ENCODE measurements at regions not wholly inside any gene's neighbourhood (a gene's known extent, or its start where the extent isn't known, plus 50 kb on each side); places are given as distances from the start of the nearest gene placed in this dataset.

GRCh38 chr3:83953417-83954089, 1005.2 kb upstream of the CADM2 start:
- H3K4me3 ChIP-seq (replicated peaks; ENCODE audit: low read depth, low read length) = no peak overlapping the region
- TF ChIP-seq CTCF (IDR thresholded peaks at IDR 0.05; ENCODE audit: low read length, missing control alignments) = no peak
- no peak for DNase-seq (ENCODE audit: low read depth)

GRCh38 chr3:83956431-83956830, 1002.4 kb upstream of the CADM2 start:
- no peak overlapping the region for H3K4me3 ChIP-seq (replicated peaks; ENCODE audit: low read depth, low read length)
- TF ChIP-seq CTCF (IDR thresholded peaks at IDR 0.05; ENCODE audit: low read length, missing control alignments) = no peak
- DNase-seq (ENCODE audit: low read depth) = no peak

GRCh38 chr3:83968356-83968755, 990.4 kb upstream of the CADM2 start:
- no peak for TF ChIP-seq CTCF (IDR thresholded peaks at IDR 0.05; ENCODE audit: low read length, missing control alignments)
- H3K4me3 ChIP-seq (replicated peaks; ENCODE audit: low read depth, low read length) = no peak overlapping the region
- DNase-seq (ENCODE audit: low read depth) = no peak

GRCh38 chr3:83971666-83972065, 987.1 kb upstream of the CADM2 start:
- no peak overlapping the region for H3K4me3 ChIP-seq (replicated peaks; ENCODE audit: low read depth, low read length)
- TF ChIP-seq CTCF (IDR thresholded peaks at IDR 0.05; ENCODE audit: low read length, missing control alignments) = no peak
- DNase-seq (ENCODE audit: low read depth) = no peak

- no peak overlapping the region for H3K4me3 ChIP-seq (replicated peaks; ENCODE audit: low read depth, low read length)
- DNase-seq (ENCODE audit: low read depth) = no peak
- TF ChIP-seq CTCF (IDR thresholded peaks at IDR 0.05; ENCODE audit: low read length, missing control alignments) = no peak
Measured at GRCh38 chr3:84008623-84009022, 950.2 kb upstream of the CADM2 start.

- H3K4me3 ChIP-seq (replicated peaks; ENCODE audit: low read depth, low read length) = no peak overlapping the region
- no peak for DNase-seq (ENCODE audit: low read depth)
- no peak for TF ChIP-seq CTCF (IDR thresholded peaks at IDR 0.05; ENCODE audit: low read length, missing control alignments)
Measured at GRCh38 chr3:84023842-84024241, 934.9 kb upstream of the CADM2 start.

GRCh38 chr3:84039099-84039498, 919.7 kb upstream of the CADM2 start:
- no peak for TF ChIP-seq CTCF (IDR thresholded peaks at IDR 0.05; ENCODE audit: low read length, missing control alignments)
- H3K4me3 ChIP-seq (replicated peaks; ENCODE audit: low read depth, low read length) = no peak overlapping the region
- no peak for DNase-seq (ENCODE audit: low read depth)

Measured in fibroblast of pulmonary artery (primary cell).